Panc1 (cell line): ENCODE measurements at regions not wholly inside any gene's neighbourhood (a gene's known extent, or its start where the extent isn't known, plus 50 kb on each side); places are given as distances from the start of the nearest gene placed in this dataset.
A peak's percentile ranks its signal among the peaks of the same experiment; 100 is the strongest.

ENCODE experiments used
- ATAC-seq: fragments of 200-7000 bp; cut with Tn5 transposase; 2 replicates; pipeline ENCODE4 v1.9.1; 2020; ENCODE audit warnings: mild to moderate bottlenecking, moderate library complexity
- BruUV-seq: library from RNA; stranded (reverse); fragments of 400-500 nt; replicated peaks from 2 replicates; lab custom pipeline; 2021; lab: Mats Ljungman, UMichigan
- CTCF ChIA-PET: fragments of 300-600 bp; sonication (Branson Sonifier 250); formaldehyde crosslinking; loops from one replicate; lab custom pipeline; 2022; ENCODE audit warnings: antibody characterized with exemption; lab: Charles Lee
- POLR2A ChIA-PET: fragments of 300-600 bp; sonication (Branson Sonifier 250); formaldehyde crosslinking; loops from one replicate; lab custom pipeline; 2022; ENCODE audit warnings: antibody characterized with exemption; lab: Charles Lee
- DNase-seq: peaks from one replicate; pipeline ENCODE4 v3.0.0-alpha.2; 2010; ENCODE audit warnings: low read depth, low spot score
- H3K27ac ChIP-seq: 2 replicates; pipeline ENCODE4 v1.5.1; 2011; ENCODE audit warnings: mild to moderate bottlenecking, low read length, inconsistent platforms
- H3K27me3 ChIP-seq: fragments of 200-500 bp; sonication (Bioruptor generic); 2 replicates; pipeline ENCODE4 v1.6.0; 2014; ENCODE audit warnings: low read length, inconsistent platforms; ENCODE audit not compliant: control insufficient read depth, insufficient read depth
- H3K36me3 ChIP-seq: fragments of 200-500 bp; sonication (Bioruptor generic); 2 replicates; pipeline ENCODE4 v1.5.1; 2014; ENCODE audit warnings: inconsistent platforms, mild to moderate bottlenecking, low read length, moderate library complexity; ENCODE audit not compliant: control insufficient read depth, insufficient read depth
- H3K4me1 ChIP-seq: 2 replicates; pipeline ENCODE4 v1.5.1; 2011; ENCODE audit warnings: inconsistent platforms, mild to moderate bottlenecking, low read length, moderate library complexity; ENCODE audit not compliant: control insufficient read depth, insufficient read depth
- H3K4me3 ChIP-seq, 2 experiments: 2 replicates each; pipeline ENCODE4 v1.5.1; 2011 to 2012; ENCODE audit warnings: low read depth in 2 of 2, low read length in 2 of 2, mild to moderate bottlenecking in 2 of 2, inconsistent platforms in 1 of 2, moderate library complexity in 1 of 2
- H3K9me3 ChIP-seq: fragments of 200-500 bp; sonication (Bioruptor generic); 2 replicates; pipeline ENCODE4 v1.5.1; 2014; ENCODE audit warnings: low read depth, mild to moderate bottlenecking, inconsistent platforms, low read length, moderate library complexity; ENCODE audit not compliant: control insufficient read depth, insufficient read depth
- POLR2AphosphoS5 ChIP-seq: IDR thresholded peaks from 2 replicates; pipeline ENCODE4 v1.6.1; 2012; ENCODE audit warnings: mild to moderate bottlenecking, low read depth, low read length, moderate library complexity
- SIN3A ChIP-seq: IDR thresholded peaks from 2 replicates; pipeline ENCODE4 v1.6.1; 2012; ENCODE audit warnings: low read depth, mild to moderate bottlenecking, low read length, moderate library complexity, borderline replicate concordance; ENCODE audit not compliant: insufficient read depth
- TCF7L2 ChIP-seq: IDR thresholded peaks from 2 replicates; pipeline ENCODE4 v1.6.1; 2011; ENCODE audit warnings: mild to moderate bottlenecking, low read depth, low read length, inconsistent platforms
- in situ Hi-C: cut with HindIII; loops from 2 replicates; pipeline ENCODE4 v1.10.0; 2016; ENCODE audit warnings: low sequenced_read_pairs, low pct_unique_long_range_greater_than_20kb
- intact Hi-C: fragments of 100-400 bp; cut with micrococcal nuclease; formaldehyde crosslinking; loops from one replicate; pipeline ENCODE4 v1.10.0; 2022; ENCODE audit not compliant: unreplicated experiment
- TF ChIP-seq, protein P1 (sequence below): fragments of 450-650 bp; IDR thresholded peaks from 2 replicates; pipeline ENCODE4 v1.5.1; 2017; ENCODE audit warnings: mild to moderate bottlenecking
- TF ChIP-seq, protein P2 (sequence below), 2 experiments: IDR thresholded peaks; 2 replicates each; pipeline ENCODE4 v1.6.1; 2011 to 2012; ENCODE audit warnings: low read depth in 2 of 2, control low read depth in 1 of 2, low read length in 1 of 2, mild to moderate bottlenecking in 1 of 2, moderate library complexity in 1 of 2; ENCODE audit not compliant: insufficient read depth in 1 of 2

GRCh38 chrX:125826080-125826479 is 340.0 kb downstream of the DCAF12L2 start:
- Histone ChIP-seq H3K4me1 (no peaks in the 10 kb centered on the region), H3K36me3 (no peaks in the 10 kb centered on the region), H3K27me3 (no peaks in the 10 kb centered on the region), H3K4me3 (no peak overlapping the region), H3K27ac (no peak overlapping the region), H3K9me3 (no peaks in the 10 kb centered on the region)
- ATAC-seq: no peak
- in situ Hi-C loops: no loop called here
- TF ChIP-seq, protein P1, sequence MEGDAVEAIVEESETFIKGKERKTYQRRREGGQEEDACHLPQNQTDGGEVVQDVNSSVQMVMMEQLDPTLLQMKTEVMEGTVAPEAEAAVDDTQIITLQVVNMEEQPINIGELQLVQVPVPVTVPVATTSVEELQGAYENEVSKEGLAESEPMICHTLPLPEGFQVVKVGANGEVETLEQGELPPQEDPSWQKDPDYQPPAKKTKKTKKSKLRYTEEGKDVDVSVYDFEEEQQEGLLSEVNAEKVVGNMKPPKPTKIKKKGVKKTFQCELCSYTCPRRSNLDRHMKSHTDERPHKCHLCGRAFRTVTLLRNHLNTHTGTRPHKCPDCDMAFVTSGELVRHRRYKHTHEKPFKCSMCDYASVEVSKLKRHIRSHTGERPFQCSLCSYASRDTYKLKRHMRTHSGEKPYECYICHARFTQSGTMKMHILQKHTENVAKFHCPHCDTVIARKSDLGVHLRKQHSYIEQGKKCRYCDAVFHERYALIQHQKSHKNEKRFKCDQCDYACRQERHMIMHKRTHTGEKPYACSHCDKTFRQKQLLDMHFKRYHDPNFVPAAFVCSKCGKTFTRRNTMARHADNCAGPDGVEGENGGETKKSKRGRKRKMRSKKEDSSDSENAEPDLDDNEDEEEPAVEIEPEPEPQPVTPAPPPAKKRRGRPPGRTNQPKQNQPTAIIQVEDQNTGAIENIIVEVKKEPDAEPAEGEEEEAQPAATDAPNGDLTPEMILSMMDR: peak; percentile 31
- TF ChIP-seq TCF7L2: no peak
- TF ChIP-seq POLR2AphosphoS5: no peak
- TF ChIP-seq SIN3A: no peak
- TF ChIP-seq, protein P2, sequence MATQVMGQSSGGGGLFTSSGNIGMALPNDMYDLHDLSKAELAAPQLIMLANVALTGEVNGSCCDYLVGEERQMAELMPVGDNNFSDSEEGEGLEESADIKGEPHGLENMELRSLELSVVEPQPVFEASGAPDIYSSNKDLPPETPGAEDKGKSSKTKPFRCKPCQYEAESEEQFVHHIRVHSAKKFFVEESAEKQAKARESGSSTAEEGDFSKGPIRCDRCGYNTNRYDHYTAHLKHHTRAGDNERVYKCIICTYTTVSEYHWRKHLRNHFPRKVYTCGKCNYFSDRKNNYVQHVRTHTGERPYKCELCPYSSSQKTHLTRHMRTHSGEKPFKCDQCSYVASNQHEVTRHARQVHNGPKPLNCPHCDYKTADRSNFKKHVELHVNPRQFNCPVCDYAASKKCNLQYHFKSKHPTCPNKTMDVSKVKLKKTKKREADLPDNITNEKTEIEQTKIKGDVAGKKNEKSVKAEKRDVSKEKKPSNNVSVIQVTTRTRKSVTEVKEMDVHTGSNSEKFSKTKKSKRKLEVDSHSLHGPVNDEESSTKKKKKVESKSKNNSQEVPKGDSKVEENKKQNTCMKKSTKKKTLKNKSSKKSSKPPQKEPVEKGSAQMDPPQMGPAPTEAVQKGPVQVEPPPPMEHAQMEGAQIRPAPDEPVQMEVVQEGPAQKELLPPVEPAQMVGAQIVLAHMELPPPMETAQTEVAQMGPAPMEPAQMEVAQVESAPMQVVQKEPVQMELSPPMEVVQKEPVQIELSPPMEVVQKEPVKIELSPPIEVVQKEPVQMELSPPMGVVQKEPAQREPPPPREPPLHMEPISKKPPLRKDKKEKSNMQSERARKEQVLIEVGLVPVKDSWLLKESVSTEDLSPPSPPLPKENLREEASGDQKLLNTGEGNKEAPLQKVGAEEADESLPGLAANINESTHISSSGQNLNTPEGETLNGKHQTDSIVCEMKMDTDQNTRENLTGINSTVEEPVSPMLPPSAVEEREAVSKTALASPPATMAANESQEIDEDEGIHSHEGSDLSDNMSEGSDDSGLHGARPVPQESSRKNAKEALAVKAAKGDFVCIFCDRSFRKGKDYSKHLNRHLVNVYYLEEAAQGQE (IDR thresholded peaks at IDR 0.05; ENCODE audit: insufficient read depth in 1 of 2, low read depth in 2 of 2, low read length in 1 of 2): no peak
- intact Hi-C loops: no loop called here
- DNase-seq: no peak
- ChIA-PET POLR2A (no interaction called here), CTCF (no interaction called here)
- BruUV-seq: no TSS peak

GRCh38 chrX:125826774-125827451 is 339.2 kb downstream of the DCAF12L2 start:
- in situ Hi-C loops (no loop called here), intact Hi-C loops (no loop called here)
- Histone ChIP-seq H3K4me3 (no peak overlapping the region), H3K9me3 (no peaks in the 10 kb centered on the region), H3K4me1 (no peaks in the 10 kb centered on the region), H3K36me3 (no peaks in the 10 kb centered on the region), H3K27me3 (no peaks in the 10 kb centered on the region), H3K27ac (no peak overlapping the region)
- POLR2A ChIA-PET: no interaction called here
- BruUV-seq: no TSS peak
- CTCF ChIA-PET: no interaction called here
- no peak for ATAC-seq
- TF ChIP-seq, protein P2 (IDR thresholded peaks at IDR 0.05; ENCODE audit: insufficient read depth in 1 of 2, low read depth in 2 of 2, low read length in 1 of 2): no peak
- TF ChIP-seq, protein P1: no peak
- TF ChIP-seq TCF7L2 (no peak), POLR2AphosphoS5 (no peak), SIN3A (no peak)
- no peak for DNase-seq
